Fibroblast of peridontal ligament (primary cell): ENCODE measurements at regions not wholly inside any gene's neighbourhood (a gene's known extent, or its start where the extent isn't known, plus 50 kb on each side); places are given as distances from the start of the nearest gene placed in this dataset.

Source experiments
- DNase-seq: peaks from one replicate; pipeline ENCODE4 v3.0.0-alpha.2; 2010; ENCODE audit errors: extremely low read depth

DNA sequence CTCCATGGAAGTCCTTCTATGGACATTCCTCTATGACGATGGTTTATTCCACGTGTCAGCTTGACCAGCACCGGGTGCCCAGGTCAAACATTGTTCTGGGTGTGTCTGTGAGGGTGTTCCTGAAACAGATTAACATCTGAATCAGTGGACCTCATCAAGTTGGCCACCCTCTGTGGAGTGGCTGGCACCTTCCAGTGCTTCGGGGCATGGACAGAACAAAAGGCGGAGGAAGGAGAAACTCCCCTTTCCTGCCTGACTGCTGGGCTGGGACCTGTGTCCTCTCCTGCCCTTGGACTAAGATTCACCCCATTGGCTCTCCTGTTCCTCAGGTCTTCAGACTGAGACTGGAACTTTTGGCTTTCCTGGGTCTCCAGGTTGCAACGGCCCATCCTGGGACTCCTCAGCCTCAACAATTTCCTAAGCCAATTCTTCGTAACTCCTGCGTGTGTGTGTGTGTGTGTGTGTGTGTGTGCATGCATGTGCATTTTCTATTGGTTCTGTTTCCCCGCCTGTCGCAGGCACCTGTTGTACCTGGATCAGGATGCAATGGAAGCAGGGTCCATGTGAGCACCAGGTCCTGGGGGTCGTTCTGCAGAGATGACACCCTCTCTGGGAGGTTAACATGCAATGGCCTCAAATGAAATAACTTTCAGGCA is 357.2 kb upstream of the SALL3 start:
- DNase-seq, result no peak

- DNase-seq, result no peak
Observed at GRCh38 chr18:78622907-78623541, 356.6 kb upstream of the SALL3 start.

- no peak for DNase-seq
Observed at GRCh38 chr18:78624646-78625279, 354.9 kb upstream of the SALL3 start.

DNA sequence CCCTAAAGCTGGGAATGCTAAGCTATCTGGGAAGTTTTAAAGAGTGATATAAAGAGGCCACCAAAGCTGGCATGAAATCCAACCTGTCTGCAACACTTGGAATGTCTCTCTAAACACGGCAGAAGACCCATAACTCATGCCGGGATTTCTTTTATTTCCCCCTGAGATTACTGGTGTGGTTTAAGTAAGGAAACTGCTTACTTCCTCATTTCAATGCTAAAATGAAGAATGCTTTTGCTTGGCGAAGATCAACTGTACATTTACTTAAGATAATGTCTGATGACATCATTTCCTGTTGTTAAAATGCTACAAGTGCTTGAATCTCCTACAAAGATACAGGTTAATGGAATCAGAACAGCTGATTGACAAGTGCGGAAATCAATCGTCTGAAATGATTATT is 353.8 kb upstream of the SALL3 start:
- DNase-seq, result no peak

DNA sequence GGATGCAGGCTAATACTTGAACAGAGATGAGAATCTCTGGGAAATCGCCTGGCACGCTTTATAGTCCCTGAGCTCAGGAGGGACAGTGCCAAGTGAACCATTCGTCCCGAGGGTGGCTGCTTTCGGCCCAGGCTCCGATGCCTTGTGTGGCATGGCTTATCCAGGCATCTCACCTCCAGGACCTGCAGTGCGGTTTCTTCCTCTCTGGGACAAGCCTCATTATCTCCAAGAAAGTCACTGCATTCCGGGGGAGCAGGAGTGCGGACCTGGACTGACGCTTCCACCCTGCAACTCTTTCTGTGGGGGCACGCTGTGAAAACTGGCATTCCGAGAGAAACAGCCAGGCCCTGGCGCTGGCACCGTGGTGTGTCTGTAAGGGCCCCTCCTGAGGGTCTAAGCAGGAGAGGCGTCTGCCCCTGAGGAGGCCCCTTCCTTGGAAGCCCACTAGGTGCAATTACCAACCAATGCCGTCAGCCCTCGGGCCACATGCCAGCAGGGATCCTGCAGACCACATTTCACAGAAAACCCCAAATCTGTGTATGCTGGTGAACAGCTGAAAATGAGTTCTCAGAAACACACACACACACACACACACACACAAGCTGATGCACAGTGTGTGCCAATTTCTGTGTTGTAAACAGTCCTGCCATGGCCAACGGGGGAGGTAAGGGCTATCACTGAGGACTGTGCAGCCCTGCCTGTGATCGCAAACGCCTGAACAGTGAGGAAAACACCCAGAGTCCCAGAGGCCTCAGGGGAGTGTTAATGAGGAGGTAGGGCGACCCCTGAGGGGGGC is 351.9 kb upstream of the SALL3 start:
- no peak for DNase-seq

GRCh38 chr18:78629426-78629825 is 350.2 kb upstream of the SALL3 start:
- DNase-seq, result no peak

DNA sequence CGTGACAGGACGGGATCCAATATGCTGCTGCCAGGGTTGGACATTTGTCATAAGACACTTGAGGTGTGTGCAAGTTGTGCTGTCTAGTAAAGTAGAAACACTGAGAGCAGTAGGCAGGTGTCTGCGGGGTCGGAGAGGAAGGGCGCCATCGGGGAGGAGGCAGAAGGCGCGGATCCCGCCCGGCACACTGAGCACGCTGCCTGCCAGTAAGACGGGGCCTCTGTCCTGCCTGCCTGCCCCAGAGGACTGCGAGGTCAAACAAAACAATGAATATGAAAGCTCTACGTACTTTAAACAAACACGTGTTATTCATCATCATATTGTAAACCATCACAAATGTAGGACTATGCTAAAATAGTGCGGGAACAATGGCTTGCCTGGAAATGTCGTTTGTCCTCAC is 349.3 kb upstream of the SALL3 start:
- no peak for DNase-seq

DNA sequence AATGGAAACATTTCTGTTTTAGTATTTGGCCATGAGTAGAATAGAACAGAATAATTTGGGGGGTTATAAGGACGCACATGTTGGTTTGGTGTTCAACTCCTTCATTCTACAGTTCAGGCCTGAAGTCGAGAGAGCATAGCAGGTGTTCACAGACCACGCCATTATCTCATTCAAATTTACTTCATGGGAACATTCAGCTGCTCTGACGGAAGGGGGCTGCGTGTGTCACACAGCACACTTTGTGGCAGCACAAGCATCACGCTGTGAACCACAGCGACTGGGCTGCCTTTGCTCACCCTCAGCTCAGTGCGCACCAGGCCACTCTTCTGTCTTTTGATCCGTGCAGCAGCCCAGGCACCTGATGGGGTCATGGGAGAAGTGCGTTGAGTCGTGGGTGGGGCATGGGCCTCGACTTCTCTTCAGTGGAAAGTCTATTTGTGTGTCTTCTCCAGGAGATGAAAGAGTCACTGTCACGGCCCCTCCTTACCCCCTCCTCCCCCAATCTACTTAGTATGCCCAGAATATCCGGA is 348.6 kb upstream of the SALL3 start:
- DNase-seq, result no peak

- no peak for DNase-seq
Observed at GRCh38 chr18:78632111-78632541, 347.5 kb upstream of the SALL3 start.

DNA sequence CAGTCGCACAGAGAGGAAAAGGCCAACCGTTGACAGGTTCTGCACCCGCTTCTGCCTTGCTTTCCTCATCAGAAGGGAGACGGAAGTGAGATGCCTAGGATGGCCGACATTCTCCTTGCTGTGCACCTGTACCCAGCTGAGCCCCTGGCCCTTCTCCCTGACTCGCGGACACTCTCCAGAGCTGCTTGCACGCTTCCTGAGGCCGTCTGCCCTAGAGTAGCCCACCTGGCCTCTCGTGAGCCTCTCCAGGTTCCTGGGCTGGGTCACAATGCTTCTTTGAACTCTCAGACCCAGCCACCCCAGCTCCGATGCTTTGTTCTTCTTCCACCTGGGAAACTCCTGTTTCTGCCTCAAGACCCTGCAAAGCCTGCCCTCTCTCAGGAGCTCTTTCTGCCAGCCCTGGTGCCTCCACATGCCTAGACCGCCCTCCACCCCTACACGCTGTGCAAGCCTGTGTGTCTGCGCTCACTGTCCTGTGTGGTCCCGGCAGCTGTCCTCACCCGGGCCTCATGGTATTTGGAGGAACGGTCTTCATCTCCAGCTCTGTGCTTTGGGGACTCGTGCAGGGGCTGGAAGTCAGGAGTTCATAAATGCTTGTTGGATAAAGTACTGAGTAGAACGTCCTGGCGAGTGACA is 345.4 kb upstream of the SALL3 start:
- no peak for DNase-seq

- no peak for DNase-seq
Observed at GRCh38 chr18:78635093-78635800, 344.4 kb upstream of the SALL3 start.

DNA sequence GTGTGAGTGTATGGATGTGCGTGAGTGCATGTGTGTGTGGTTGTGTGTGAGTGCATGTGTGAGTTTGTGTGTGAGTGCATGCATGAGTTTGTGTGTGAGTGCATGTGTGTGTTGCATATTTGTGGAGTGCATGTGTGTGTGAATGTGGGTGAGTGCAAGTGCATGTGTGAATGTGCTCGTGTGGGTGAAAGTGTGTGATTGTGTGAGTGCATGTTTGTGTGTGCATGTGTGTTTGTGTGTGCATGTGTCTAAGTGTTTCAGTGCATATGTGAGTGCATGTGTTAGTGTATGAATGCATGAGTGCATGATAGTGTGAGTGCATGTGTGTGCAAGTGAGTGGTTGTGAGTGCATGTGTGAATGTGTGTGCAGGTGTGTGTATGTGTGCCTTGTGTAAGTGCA is 343.4 kb upstream of the SALL3 start:
- DNase-seq, result no peak

GRCh38 chr18:78637442-78638402 is 341.9 kb upstream of the SALL3 start:
- no peak for DNase-seq

DNA sequence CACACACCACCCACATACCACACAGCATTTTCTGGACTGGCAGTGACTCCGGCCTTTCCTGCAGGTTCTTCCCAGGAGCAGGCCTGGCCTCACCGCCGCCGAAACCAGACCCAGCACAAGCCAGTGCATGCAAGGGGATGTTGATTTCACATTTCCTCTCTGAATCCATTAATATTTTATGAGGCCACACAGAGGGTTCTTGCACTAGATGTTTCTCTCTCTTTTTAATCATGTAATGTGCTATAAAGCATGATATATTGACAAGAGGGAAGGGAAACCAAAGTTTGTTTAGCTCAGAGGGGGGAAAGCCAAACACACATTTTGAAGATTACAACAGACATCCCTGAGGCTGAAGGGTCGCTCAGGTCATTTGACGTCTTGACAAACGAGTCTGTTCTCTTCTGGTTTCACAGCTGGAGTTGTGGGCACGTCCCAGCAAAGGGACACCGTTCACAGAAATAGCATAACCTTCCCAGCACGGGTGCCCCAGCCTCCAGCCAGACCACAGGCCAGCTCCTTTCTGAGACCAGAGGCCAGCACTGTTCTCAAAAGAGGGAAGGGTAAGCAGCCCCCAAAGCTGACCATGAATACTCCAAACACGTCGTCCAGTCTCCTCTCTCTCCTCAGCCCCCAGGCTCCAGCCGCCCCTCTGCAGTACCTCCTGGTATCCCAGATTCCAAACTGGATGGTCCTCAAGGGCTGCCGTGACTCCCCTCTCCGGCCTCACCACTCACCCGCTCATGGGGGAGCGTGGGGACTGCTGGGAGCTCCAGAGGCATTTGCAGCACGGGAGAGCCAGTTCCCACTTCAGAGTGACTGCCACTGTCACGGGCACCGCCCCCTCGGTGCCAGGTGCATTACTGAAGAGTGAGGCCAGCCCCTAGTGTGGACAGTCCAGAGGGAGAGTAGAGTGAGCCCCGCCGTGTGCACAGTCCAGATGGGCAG is 340.3 kb upstream of the SALL3 start:
- no peak for DNase-seq

DNA sequence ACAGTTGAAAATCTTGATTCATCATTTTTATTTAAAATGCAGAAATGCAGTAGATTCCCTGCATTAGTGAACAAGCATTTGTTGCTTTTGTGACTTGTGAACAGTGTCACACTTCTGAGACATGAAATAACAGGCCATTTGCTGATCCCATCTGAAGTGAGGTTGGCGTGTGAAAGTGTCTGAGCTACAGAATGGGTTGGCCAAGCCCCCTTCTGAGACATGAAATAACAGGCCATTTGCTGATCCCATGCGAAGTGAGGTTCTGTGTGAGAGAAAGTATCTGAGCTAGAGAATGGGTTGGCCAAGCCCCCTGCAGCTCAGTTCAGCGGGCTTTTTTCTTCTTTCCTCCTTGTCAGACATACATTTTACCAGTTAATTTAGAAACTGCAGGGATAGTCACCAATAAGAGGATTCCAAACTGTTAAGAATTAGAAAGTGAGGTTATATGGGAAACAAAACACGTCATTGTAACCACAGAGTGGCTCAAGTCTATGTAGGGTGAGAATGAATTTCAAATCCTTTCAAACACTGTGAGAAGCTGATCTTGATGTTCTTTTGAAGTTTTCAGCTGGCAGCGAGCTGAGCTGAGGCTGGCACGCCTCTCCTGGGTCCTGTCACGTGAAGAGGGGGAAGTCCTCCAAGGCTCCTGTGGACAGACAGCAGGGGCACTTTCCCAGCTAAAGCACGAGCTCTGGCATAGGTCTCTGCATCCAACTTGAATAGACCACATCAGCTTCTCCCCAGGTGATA is 339.2 kb upstream of the SALL3 start:
- no peak for DNase-seq

DNA sequence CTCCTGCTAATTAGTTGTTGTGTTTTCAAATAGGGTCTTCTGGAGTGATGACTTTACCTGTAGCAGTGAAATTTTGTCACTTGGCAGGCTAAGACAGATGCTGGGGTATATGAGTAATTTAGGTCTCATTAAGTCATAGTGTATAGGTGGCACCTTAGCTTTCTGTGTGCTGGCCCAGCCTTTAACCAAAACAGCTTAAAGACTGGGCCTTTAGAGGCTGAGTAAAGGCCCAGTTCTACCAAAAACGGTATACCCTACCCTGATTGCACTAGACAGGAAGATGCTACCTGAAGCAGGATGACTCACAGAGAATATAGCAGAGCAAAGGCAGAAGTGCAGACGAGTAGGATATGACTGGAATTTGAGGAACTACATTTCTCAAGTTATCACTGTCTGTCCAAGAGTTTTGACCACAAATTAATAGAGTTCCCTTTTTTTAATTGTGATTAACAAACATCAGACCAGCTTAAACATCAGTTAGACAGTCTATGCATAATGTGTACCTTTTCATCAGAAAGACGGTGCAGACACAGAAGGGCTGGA is 337.9 kb upstream of the SALL3 start:
- DNase-seq, result no peak

DNA sequence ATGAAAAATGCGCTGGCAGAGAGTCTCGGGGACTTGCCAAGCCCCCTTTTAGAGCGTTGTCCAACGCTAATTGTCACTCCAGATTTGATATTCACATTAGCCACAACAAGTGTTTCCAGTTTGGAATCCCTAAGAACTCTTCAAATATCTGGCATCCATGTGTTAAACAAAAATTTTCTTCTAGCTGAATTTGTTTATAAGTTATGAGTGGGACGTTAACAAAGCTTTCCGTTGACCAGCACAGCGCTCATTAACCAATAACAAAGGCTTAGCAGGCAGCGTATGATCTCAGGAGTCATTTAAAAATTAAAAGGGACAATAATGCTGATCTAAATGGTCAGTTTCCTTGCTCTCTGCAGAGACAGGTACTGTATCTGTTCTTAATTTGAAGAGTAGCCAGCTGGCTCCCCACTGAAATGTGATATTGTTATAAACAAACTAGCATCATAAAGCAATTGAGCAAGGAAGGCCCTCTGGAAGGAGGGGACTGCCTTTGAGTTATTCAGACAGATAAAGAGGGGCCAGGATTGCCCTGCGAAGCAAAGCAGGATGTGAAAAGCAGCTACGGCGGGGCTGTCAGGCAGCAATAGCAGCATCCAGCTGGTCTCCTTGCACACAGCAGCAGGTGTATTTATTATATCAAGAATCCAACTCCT is 337.2 kb upstream of the SALL3 start:
- DNase-seq, result no peak
